ENCODE measurements at regions not wholly inside any gene's neighbourhood (a gene's known extent, or its start where the extent isn't known, plus 50 kb on each side); places are given as distances from the start of the nearest gene placed in this dataset.

- intact Hi-C loops (cut with micrococcal nuclease; ENCODE audit: unreplicated experiment), result no loop called here
- TF ChIP-seq TCF7L2 (IDR thresholded peaks at IDR 0.05; ENCODE audit: low read depth, low read length), result no peak
- TF ChIP-seq POLR2AphosphoS5 (IDR thresholded peaks at IDR 0.05; ENCODE audit: low read depth, low read length), result no peak
- no peak for TF ChIP-seq SIN3A (IDR thresholded peaks at IDR 0.05; ENCODE audit: borderline replicate concordance, insufficient read depth, low read depth, low read length)
- TF ChIP-seq REST (IDR thresholded peaks at IDR 0.05; ENCODE audit: insufficient read depth in 1 of 2, low read depth in 2 of 2, low read length in 1 of 2), result no peak
- no peak for TF ChIP-seq CTCF (IDR thresholded peaks at IDR 0.05)
- BruUV-seq (replicated peaks), result no TSS peak
- in situ Hi-C loops (cut with HindIII; ENCODE audit: low pct_unique_long_range_greater_than_20kb, low sequenced_read_pairs), result no loop called here
- ATAC-seq, result no peak
- no peak for DNase-seq (ENCODE audit: low read depth, low spot score)
- ChIA-PET CTCF (no interaction called here), POLR2A (no interaction called here)
- Histone ChIP-seq H3K27me3 (ENCODE audit: control insufficient read depth, insufficient read depth, low read length) (no peaks in the 10 kb centered on the region), H3K4me1 (ENCODE audit: control insufficient read depth, insufficient read depth, low read length) (no peaks in the 10 kb centered on the region), H3K4me3 (ENCODE audit: low read depth in 2 of 2, low read length in 2 of 2) (no peak overlapping the region), H3K9me3 (ENCODE audit: control insufficient read depth, insufficient read depth, low read depth, low read length) (no peaks in the 10 kb centered on the region), H3K36me3 (ENCODE audit: control insufficient read depth, insufficient read depth, low read length) (no peaks in the 10 kb centered on the region), H3K27ac (ENCODE audit: low read length) (no peak overlapping the region)
These were observed 205.3 kb upstream of the SLC14A2 start for GRCh38 chr18:45409971-45410370.

GRCh38 chr18:45412577-45412976, 202.7 kb upstream of the SLC14A2 start:
- no peaks in the 10 kb centered on the region for H3K4me1 ChIP-seq (ENCODE audit: control insufficient read depth, insufficient read depth, low read length)
- intact Hi-C loops (cut with micrococcal nuclease; ENCODE audit: unreplicated experiment) (no loop called here), in situ Hi-C loops (cut with HindIII; ENCODE audit: low pct_unique_long_range_greater_than_20kb, low sequenced_read_pairs) (no loop called here)
- H3K9me3 ChIP-seq (ENCODE audit: control insufficient read depth, insufficient read depth, low read depth, low read length), result no peaks in the 10 kb centered on the region
- DNase-seq (ENCODE audit: low read depth, low spot score) (no peak), ATAC-seq (no peak)
- TF ChIP-seq REST (IDR thresholded peaks at IDR 0.05; ENCODE audit: insufficient read depth in 1 of 2, low read depth in 2 of 2, low read length in 1 of 2), result no peak
- no peak for TF ChIP-seq POLR2AphosphoS5 (IDR thresholded peaks at IDR 0.05; ENCODE audit: low read depth, low read length)
- TF ChIP-seq TCF7L2 (IDR thresholded peaks at IDR 0.05; ENCODE audit: low read depth, low read length), result no peak
- no peak for TF ChIP-seq CTCF (IDR thresholded peaks at IDR 0.05)
- no peak for TF ChIP-seq SIN3A (IDR thresholded peaks at IDR 0.05; ENCODE audit: borderline replicate concordance, insufficient read depth, low read depth, low read length)
- BruUV-seq (replicated peaks), result no TSS peak
- ChIA-PET CTCF (no interaction called here), POLR2A (no interaction called here)
- no peaks in the 10 kb centered on the region for H3K36me3 ChIP-seq (ENCODE audit: control insufficient read depth, insufficient read depth, low read length)
- no peak overlapping the region for H3K4me3 ChIP-seq (ENCODE audit: low read depth in 2 of 2, low read length in 2 of 2)
- no peak overlapping the region for H3K27ac ChIP-seq (ENCODE audit: low read length)
- no peaks in the 10 kb centered on the region for H3K27me3 ChIP-seq (ENCODE audit: control insufficient read depth, insufficient read depth, low read length)

All from Panc1 (cell line).